ENCODE measurements at regions not wholly inside any gene's neighbourhood (a gene's known extent, or its start where the extent isn't known, plus 50 kb on each side); places are given as distances from the start of the nearest gene placed in this dataset.

- TF ChIP-seq CTCF (conservative IDR thresholded peaks at IDR 0.05) (no peak), ZFX (IDR thresholded peaks at IDR 0.05) (no peak)
These were observed 135.0 kb upstream of the ASCC3 start for GRCh38 chr6:101016163-101016562.

Data from C4-2B (cell line).